ENCODE measurements at regions not wholly inside any gene's neighbourhood (a gene's known extent, or its start where the extent isn't known, plus 50 kb on each side); places are given as distances from the start of the nearest gene placed in this dataset.

DNA sequence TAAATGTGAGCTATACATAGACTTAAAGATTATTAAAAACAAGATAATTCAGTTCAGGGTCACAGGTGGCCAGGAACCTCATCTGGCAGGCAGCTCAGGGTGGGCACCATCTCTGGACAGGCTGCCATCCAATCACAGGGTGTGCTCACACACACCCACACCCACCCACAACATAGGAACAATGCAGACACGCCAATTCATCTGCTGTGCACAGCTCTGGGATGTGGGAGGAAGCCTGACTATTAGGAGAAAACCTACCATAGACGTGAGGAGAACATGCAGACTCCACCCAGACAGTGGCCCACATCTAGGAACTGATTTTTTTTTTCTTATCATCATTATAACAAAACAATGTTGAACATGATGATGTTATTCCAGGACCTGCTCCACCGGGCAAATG, 286.7 kb downstream of the PRL start:
- TF ChIP-seq OSR1 (CRISPR knock-in tag; IDR thresholded peaks at IDR 0.05) (no peak), RARB (CRISPR knock-in tag; IDR thresholded peaks at IDR 0.05) (no peak), ZFP3 (CRISPR knock-in tag; IDR thresholded peaks at IDR 0.05) (no peak), BACH2 (CRISPR knock-in tag; IDR thresholded peaks at IDR 0.05; ENCODE audit: borderline replicate concordance) (no peak), PATZ1 (CRISPR knock-in tag; IDR thresholded peaks at IDR 0.05; ENCODE audit: borderline replicate concordance) (no peak), TOX (CRISPR knock-in tag; IDR thresholded peaks at IDR 0.05; ENCODE audit: borderline replicate concordance) (no peak), ZNF70 (CRISPR knock-in tag; IDR thresholded peaks at IDR 0.05) (no peak), ZNF565 (CRISPR knock-in tag; conservative IDR thresholded peaks at IDR 0.05; ENCODE audit: low read depth) (no peak), SNAI2 (CRISPR knock-in tag; IDR thresholded peaks at IDR 0.05) (no peak)
- TF ChIP-seq, protein P1, sequence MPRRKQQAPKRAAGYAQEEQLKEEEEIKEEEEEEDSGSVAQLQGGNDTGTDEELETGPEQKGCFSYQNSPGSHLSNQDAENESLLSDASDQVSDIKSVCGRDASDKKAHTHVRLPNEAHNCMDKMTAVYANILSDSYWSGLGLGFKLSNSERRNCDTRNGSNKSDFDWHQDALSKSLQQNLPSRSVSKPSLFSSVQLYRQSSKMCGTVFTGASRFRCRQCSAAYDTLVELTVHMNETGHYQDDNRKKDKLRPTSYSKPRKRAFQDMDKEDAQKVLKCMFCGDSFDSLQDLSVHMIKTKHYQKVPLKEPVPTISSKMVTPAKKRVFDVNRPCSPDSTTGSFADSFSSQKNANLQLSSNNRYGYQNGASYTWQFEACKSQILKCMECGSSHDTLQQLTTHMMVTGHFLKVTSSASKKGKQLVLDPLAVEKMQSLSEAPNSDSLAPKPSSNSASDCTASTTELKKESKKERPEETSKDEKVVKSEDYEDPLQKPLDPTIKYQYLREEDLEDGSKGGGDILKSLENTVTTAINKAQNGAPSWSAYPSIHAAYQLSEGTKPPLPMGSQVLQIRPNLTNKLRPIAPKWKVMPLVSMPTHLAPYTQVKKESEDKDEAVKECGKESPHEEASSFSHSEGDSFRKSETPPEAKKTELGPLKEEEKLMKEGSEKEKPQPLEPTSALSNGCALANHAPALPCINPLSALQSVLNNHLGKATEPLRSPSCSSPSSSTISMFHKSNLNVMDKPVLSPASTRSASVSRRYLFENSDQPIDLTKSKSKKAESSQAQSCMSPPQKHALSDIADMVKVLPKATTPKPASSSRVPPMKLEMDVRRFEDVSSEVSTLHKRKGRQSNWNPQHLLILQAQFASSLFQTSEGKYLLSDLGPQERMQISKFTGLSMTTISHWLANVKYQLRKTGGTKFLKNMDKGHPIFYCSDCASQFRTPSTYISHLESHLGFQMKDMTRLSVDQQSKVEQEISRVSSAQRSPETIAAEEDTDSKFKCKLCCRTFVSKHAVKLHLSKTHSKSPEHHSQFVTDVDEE (CRISPR knock-in tag; IDR thresholded peaks at IDR 0.05) = no peak
